Glutamatergic neuron (in vitro differentiated cells): ENCODE measurements at regions not wholly inside any gene's neighbourhood (a gene's known extent, or its start where the extent isn't known, plus 50 kb on each side); places are given as distances from the start of the nearest gene placed in this dataset.

Source experiments
- DNase-seq: peaks from one replicate; pipeline ENCODE4 v3.0.0; 2022
- H3K27ac Mint-ChIP-seq: one replicate; pipeline ENCODE4 v1.8.0; 2020; ENCODE audit warnings: mild to moderate bottlenecking, mixed read lengths, inconsistent platforms; ENCODE audit not compliant: unreplicated experiment
- H3K27me3 Mint-ChIP-seq: one replicate; pipeline ENCODE4 v1.8.0; 2020; ENCODE audit warnings: mild to moderate bottlenecking, moderate library complexity, mixed read lengths, inconsistent platforms; ENCODE audit not compliant: unreplicated experiment
- H3K36me3 Mint-ChIP-seq: one replicate; pipeline ENCODE4 v1.8.0; 2020; ENCODE audit warnings: mild to moderate bottlenecking, mixed read lengths, inconsistent platforms; ENCODE audit not compliant: unreplicated experiment
- H3K4me1 Mint-ChIP-seq: one replicate; pipeline ENCODE4 v1.8.0; 2020; ENCODE audit warnings: mild to moderate bottlenecking, low read depth, mixed read lengths, inconsistent platforms; ENCODE audit not compliant: unreplicated experiment
- H3K4me3 Mint-ChIP-seq: one replicate; pipeline ENCODE4 v1.8.0; 2020; ENCODE audit warnings: mild to moderate bottlenecking, mixed read lengths, inconsistent platforms; ENCODE audit not compliant: unreplicated experiment
- H3K9me3 Mint-ChIP-seq: one replicate; pipeline ENCODE4 v1.8.0; 2020; ENCODE audit warnings: mild to moderate bottlenecking, moderate library complexity, mixed read lengths, inconsistent platforms; ENCODE audit not compliant: unreplicated experiment
- CTCF ChIP-seq: fragments of 200-600 bp; sonication (generic); IDR thresholded peaks from one replicate; pipeline ENCODE4 v1.5.0; 2021; ENCODE audit not compliant: partially characterized antibody, unreplicated experiment

- no peak for TF ChIP-seq CTCF
- H3K27ac Mint-ChIP-seq = no peak overlapping the region
These were observed 371.9 kb upstream of the TBL1XR1 start for GRCh38 chr3:177569193-177569592.

GRCh38 chr3:177569875-177570657 is 372.8 kb upstream of the TBL1XR1 start:
- TF ChIP-seq CTCF = no peak
- DNase-seq = no peak
- Mint-ChIP-seq H3K4me1 (peaks cover 36% of the 10 kb centered on the region), H3K27me3 (peaks cover 8% of the 10 kb centered on the region), H3K4me3 (no peak overlapping the region), H3K27ac (peak overlapping the region; percentile 72), H3K9me3 (peaks cover 8% of the 10 kb centered on the region), H3K36me3 (no peaks in the 10 kb centered on the region)

More at GRCh38 chr3:177569193-177569592, 371.9 kb upstream of the TBL1XR1 start:
- H3K36me3 Mint-ChIP-seq = no peaks in the 10 kb centered on the region
- peaks cover 32% of the 10 kb centered on the region for H3K4me1 Mint-ChIP-seq
- H3K27me3 Mint-ChIP-seq = peaks cover 7% of the 10 kb centered on the region
- peaks cover 8% of the 10 kb centered on the region for H3K9me3 Mint-ChIP-seq
- no peak for DNase-seq
- H3K4me3 Mint-ChIP-seq = no peak overlapping the region

DNA sequence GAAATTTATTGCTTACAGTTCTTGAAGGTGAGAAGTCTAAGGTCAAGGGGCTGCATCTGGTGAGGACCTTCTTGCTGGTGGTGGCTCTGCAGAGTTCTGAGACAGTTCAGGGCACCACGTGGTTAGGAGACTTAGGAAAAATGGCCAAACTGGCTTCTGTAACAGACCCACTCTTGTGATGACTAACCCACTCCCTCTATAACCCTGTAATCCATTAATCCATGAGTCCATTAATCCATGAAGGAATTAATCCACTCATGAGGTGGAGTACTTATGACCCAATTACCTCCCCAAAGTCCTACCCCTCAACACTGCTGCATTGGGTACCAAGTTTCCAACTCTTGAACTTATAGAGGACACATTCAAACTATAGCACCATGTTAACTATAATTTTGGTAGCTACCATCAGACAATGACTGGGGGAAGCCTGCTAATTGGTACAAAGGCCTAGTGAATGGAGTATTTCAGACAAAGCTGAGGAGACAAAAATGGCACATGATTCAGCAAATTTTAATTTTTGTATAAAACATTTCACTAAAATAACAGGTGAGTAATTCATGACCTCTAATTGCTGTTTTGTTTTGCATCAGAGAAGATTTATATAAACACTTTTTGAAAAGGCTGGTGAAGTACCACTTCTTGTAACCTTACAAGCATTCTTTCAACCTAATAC is 374.1 kb upstream of the TBL1XR1 start:
- no peak for DNase-seq
- TF ChIP-seq CTCF = no peak
- Mint-ChIP-seq H3K9me3 (peaks cover 8% of the 10 kb centered on the region), H3K4me3 (no peak overlapping the region), H3K27me3 (peaks cover 8% of the 10 kb centered on the region), H3K4me1 (peaks cover 32% of the 10 kb centered on the region), H3K36me3 (no peaks in the 10 kb centered on the region), H3K27ac (no peak overlapping the region)

GRCh38 chr3:177571944-177572315 is 374.6 kb upstream of the TBL1XR1 start:
- Mint-ChIP-seq H3K4me3 (no peak overlapping the region), H3K36me3 (no peaks in the 10 kb centered on the region), H3K27ac (no peak overlapping the region), H3K27me3 (peaks cover 8% of the 10 kb centered on the region), H3K4me1 (peaks cover 27% of the 10 kb centered on the region), H3K9me3 (peaks cover 8% of the 10 kb centered on the region)
- no peak for TF ChIP-seq CTCF
- no peak for DNase-seq
